ENCODE measurements at regions not wholly inside any gene's neighbourhood (a gene's known extent, or its start where the extent isn't known, plus 50 kb on each side); places are given as distances from the start of the nearest gene placed in this dataset.

GRCh38 chr10:61837755-61838171 lies 63.7 kb upstream of the ARID5B start:
- Histone ChIP-seq H3K36me3 (ENCODE audit: insufficient read depth in 1 of 2, low read depth in 1 of 2) (no peaks in the 10 kb centered on the region), H3K4me1 (peaks cover 29% of the 10 kb centered on the region), H3K27ac (peak overlapping the region; percentile 69), H3K4me3 (peak overlapping the region; percentile 51), H3K9me3 (no peaks in the 10 kb centered on the region), H3K27me3 (ENCODE audit: insufficient read depth in 3 of 3, low read length in 2 of 3) (no peaks in the 10 kb centered on the region)
- no peak for DNase-seq
- no peak for ATAC-seq
- TF ChIP-seq CTCF (IDR thresholded peaks at IDR 0.05): no peak
- intact Hi-C loops (cut with DNase I): loop anchor here in 1 of 2 donors (5.0 kb wide), 2 partner anchors 50 to 90 kb away; no protein-coding TSS in a partner anchor
- WGBS, 3 donors: 14 to 31% (median 16%) methylated on average over 6 of the region's 6 CpGs

GRCh38 chr10:61839916-61840315 lies 61.6 kb upstream of the ARID5B start:
- Histone ChIP-seq H3K4me1 (peaks cover 29% of the 10 kb centered on the region), H3K27ac (no peak overlapping the region), H3K27me3 (ENCODE audit: insufficient read depth in 3 of 3, low read length in 2 of 3) (no peaks in the 10 kb centered on the region), H3K9me3 (no peaks in the 10 kb centered on the region), H3K36me3 (ENCODE audit: insufficient read depth in 1 of 2, low read depth in 1 of 2) (no peaks in the 10 kb centered on the region), H3K4me3 (no peak overlapping the region)
- no peak for ATAC-seq
- intact Hi-C loops (cut with DNase I): loop anchor here in 1 of 2 donors (5.0 kb wide), 3 partner anchors 53 to 1907 kb away; no protein-coding TSS in a partner anchor
- no peak for TF ChIP-seq CTCF (IDR thresholded peaks at IDR 0.05)
- no peak for DNase-seq
- 46 to 64% (median 58%) methylated on average over 3 of the region's 3 CpGs for WGBS, 3 donors

- 93 to 98% (median 94%) methylated on average over 4 of the region's 4 CpGs for WGBS, 3 donors
- intact Hi-C loops (cut with DNase I): loop anchor here in 1 of 2 donors (5.0 kb wide), 1 partner anchor 1907 kb away; no protein-coding TSS in a partner anchor
- ATAC-seq: no peak
- Histone ChIP-seq H3K36me3 (ENCODE audit: insufficient read depth in 1 of 2, low read depth in 1 of 2) (no peaks in the 10 kb centered on the region), H3K27ac (no peak overlapping the region), H3K4me1 (peaks cover 29% of the 10 kb centered on the region), H3K9me3 (no peaks in the 10 kb centered on the region), H3K27me3 (ENCODE audit: insufficient read depth in 3 of 3, low read length in 2 of 3) (no peaks in the 10 kb centered on the region), H3K4me3 (no peak overlapping the region)
- no peak for TF ChIP-seq CTCF (IDR thresholded peaks at IDR 0.05)
- no peak for DNase-seq
These were observed 61.1 kb upstream of the ARID5B start for GRCh38 chr10:61840403-61840802.

- ATAC-seq: no peak
- DNase-seq: no peak
- TF ChIP-seq CTCF (IDR thresholded peaks at IDR 0.05): no peak
- intact Hi-C loops (cut with DNase I): loop anchor here in 1 of 2 donors (5.0 kb wide), 1 partner anchor 1906 kb away; no protein-coding TSS in a partner anchor
- Histone ChIP-seq H3K36me3 (ENCODE audit: insufficient read depth in 1 of 2, low read depth in 1 of 2) (no peaks in the 10 kb centered on the region), H3K4me3 (no peak overlapping the region), H3K9me3 (no peaks in the 10 kb centered on the region), H3K27me3 (ENCODE audit: insufficient read depth in 3 of 3, low read length in 2 of 3) (no peaks in the 10 kb centered on the region), H3K27ac (no peak overlapping the region), H3K4me1 (peaks cover 19% of the 10 kb centered on the region)
These were observed 60.1 kb upstream of the ARID5B start for GRCh38 chr10:61841338-61841875.
